ENCODE measurements at regions not wholly inside any gene's neighbourhood (a gene's known extent, or its start where the extent isn't known, plus 50 kb on each side); places are given as distances from the start of the nearest gene placed in this dataset.

DNA sequence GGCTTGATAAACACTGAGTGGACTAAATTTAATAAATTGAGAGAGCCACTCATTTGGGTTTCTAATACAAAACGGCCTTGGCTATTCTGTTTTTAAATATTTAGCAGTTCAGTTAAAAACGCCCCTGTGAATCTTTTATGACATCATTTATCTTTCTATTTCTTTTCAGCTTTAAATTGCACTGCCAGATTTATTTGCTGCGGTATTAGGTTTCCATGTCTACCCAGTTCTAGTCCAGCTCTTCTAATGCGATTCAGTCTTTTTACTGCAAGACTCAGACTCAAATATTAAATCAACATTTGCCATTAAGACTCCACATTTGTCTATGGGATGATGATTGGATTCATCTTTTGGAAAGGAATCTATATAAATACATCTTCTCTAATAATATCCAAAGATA lies 2174.3 kb upstream of the PIK3C3 start:
- no peak overlapping the region for H2BK5ac ChIP-seq (ENCODE audit: low read depth, low read length)
- H3K18ac ChIP-seq (ENCODE audit: extremely low read depth, low read length): no peak overlapping the region
- H2AFZ ChIP-seq (ENCODE audit: low read length): no peak overlapping the region
- no peak for FAIRE-seq
- H2BK12ac ChIP-seq (ENCODE audit: low read depth, low read length): no peak overlapping the region
- H3K23ac ChIP-seq (ENCODE audit: insufficient read length): no peak overlapping the region
- no peak overlapping the region for H3K27ac ChIP-seq (ENCODE audit: low read depth, low read length)
- H3K4me1 ChIP-seq (replicated peaks in 1 of 4; ENCODE audit: control insufficient read depth in 3 of 4, insufficient read depth in 4 of 4, low read length in 3 of 4): peaks cover 0 to 10% (median 2%) of the 10 kb centered on the region in 4 experiments; a peak in 3 of 7 replicates
- ChIA-PET CTCF (ENCODE audit: partially characterized antibody) (interaction anchor here (0.8 to 1.1 kb wide), 2 partner anchors 15 to 60 kb away, joined by 3 read pairs; no protein-coding TSS in a partner anchor), POLR2A (ENCODE audit: partially characterized antibody) (no interaction called here)
- H2BK15ac ChIP-seq (ENCODE audit: low read length): no peak overlapping the region
- H4K8ac ChIP-seq (ENCODE audit: extremely low read depth, insufficient read depth, low read length): no peak overlapping the region
- H4K91ac ChIP-seq (replicated peaks; ENCODE audit: insufficient read length, low read length): no peak overlapping the region
- no peaks in the 10 kb centered on the region for H3K79me1 ChIP-seq (ENCODE audit: low read depth, low read length)
- H3K14ac ChIP-seq (ENCODE audit: insufficient read length): no peak overlapping the region
- H3K4me2 ChIP-seq (ENCODE audit: insufficient read depth in 1 of 2, low read depth in 2 of 2, low read length in 2 of 2): no peak overlapping the region
- 93% methylated on average over 4 of the region's 4 CpGs; no CpG with 5 or more reads in 1 of the 2 experiments for WGBS, 2 experiments (ENCODE audit: extremely low coverage in 1 of 2, insufficient coverage in 1 of 2, insufficient read length in 1 of 2, insufficient replicate concordance in 2 of 2, low coverage in 1 of 2, low lambda C conversion rate in 2 of 2, missing lambda C conversion rate in 1 of 2)
- no peak overlapping the region for H2BK120ac ChIP-seq (replicated peaks; ENCODE audit: low read depth, low read length)
- peaks cover 0 to 60% of the 10 kb centered on the region in 2 experiments; a peak in 2 of 4 replicates for H3K79me2 ChIP-seq (ENCODE audit: control insufficient read depth in 1 of 2, insufficient read depth in 2 of 2, low read length in 2 of 2)
- H2BK20ac ChIP-seq (ENCODE audit: low read length): no peak overlapping the region
- no peaks in the 10 kb centered on the region for H3K27me3 ChIP-seq (replicated peaks in 1 of 4; ENCODE audit: control insufficient read depth in 3 of 4, extremely low read depth in 1 of 4, insufficient read depth in 3 of 4, low read length in 3 of 4)
- no peak for DNase-seq (ENCODE audit: low read depth in 1 of 2, low spot score in 2 of 2)
- no peak overlapping the region for H3K56ac ChIP-seq (replicated peaks; ENCODE audit: insufficient read length, low read depth, low read length)
- H3K9ac ChIP-seq (replicated peaks in 1 of 4; ENCODE audit: extremely low read depth in 1 of 4, low read depth in 3 of 4, low read length in 3 of 4): no peak overlapping the region
- H3K4ac ChIP-seq (replicated peaks; ENCODE audit: insufficient read length, low read depth, low read length): no peak overlapping the region
- H3K36me3 ChIP-seq (ENCODE audit: control insufficient read depth in 2 of 4, insufficient read depth in 4 of 4, low read length in 3 of 4): no peaks in the 10 kb centered on the region
- H4K20me1 ChIP-seq (replicated peaks in 1 of 2; ENCODE audit: control insufficient read depth in 1 of 2, insufficient read depth in 2 of 2, low read length in 2 of 2): no peaks in the 10 kb centered on the region
- no peaks in the 10 kb centered on the region for H3K9me3 ChIP-seq (ENCODE audit: insufficient read depth in 2 of 2, low read depth in 1 of 2, low read length in 1 of 2)
- H4K5ac ChIP-seq (ENCODE audit: insufficient read length, low read depth, low read length): no peak overlapping the region
- H2AK5ac ChIP-seq (ENCODE audit: low read depth, low read length): no peak overlapping the region
- no peak overlapping the region for H3K4me3 ChIP-seq (ENCODE audit: extremely low read depth in 1 of 4, insufficient read depth in 2 of 4, low read depth in 3 of 4, low read length in 4 of 4)
- no peaks in the 10 kb centered on the region for H3K23me2 ChIP-seq (ENCODE audit: low read depth, low read length)
- TF ChIP-seq EGR1 (IDR thresholded peaks at IDR 0.05; ENCODE audit: borderline replicate concordance, low read depth, low read length) (no peak), ZNF274 (IDR thresholded peaks at IDR 0.05; ENCODE audit: borderline replicate concordance, extremely low read depth, low read length) (no peak), CTBP2 (IDR thresholded peaks at IDR 0.05; ENCODE audit: borderline replicate concordance, insufficient read depth, insufficient read length, low read length) (no peak), SIN3A (conservative IDR thresholded peaks at IDR 0.05 in 1 of 2, IDR thresholded peaks at IDR 0.05 in 1 of 2; ENCODE audit: low read depth in 1 of 2, low read length in 2 of 2) (no peak), TAF7 (optimal IDR thresholded peaks at IDR 0.05; ENCODE audit: borderline replicate concordance, low read depth, low read length) (no peak), RBBP5 (IDR thresholded peaks at IDR 0.05; ENCODE audit: borderline replicate concordance, low read depth, low read length) (no peak), NANOG (IDR thresholded peaks at IDR 0.05; ENCODE audit: insufficient read depth, low read depth, low read length, poor library complexity, severe bottlenecking) (no peak), SIX5 (IDR thresholded peaks at IDR 0.05; ENCODE audit: low read depth, low read length) (no peak), SP4 (IDR thresholded peaks at IDR 0.05; ENCODE audit: low read length) (no peak), TCF12 (IDR thresholded peaks at IDR 0.05; ENCODE audit: low read depth, low read length) (no peak), GTF2F1 (IDR thresholded peaks at IDR 0.05; ENCODE audit: borderline replicate concordance, low read depth, low read length) (no peak)
- TF ChIP-seq, protein P1, sequence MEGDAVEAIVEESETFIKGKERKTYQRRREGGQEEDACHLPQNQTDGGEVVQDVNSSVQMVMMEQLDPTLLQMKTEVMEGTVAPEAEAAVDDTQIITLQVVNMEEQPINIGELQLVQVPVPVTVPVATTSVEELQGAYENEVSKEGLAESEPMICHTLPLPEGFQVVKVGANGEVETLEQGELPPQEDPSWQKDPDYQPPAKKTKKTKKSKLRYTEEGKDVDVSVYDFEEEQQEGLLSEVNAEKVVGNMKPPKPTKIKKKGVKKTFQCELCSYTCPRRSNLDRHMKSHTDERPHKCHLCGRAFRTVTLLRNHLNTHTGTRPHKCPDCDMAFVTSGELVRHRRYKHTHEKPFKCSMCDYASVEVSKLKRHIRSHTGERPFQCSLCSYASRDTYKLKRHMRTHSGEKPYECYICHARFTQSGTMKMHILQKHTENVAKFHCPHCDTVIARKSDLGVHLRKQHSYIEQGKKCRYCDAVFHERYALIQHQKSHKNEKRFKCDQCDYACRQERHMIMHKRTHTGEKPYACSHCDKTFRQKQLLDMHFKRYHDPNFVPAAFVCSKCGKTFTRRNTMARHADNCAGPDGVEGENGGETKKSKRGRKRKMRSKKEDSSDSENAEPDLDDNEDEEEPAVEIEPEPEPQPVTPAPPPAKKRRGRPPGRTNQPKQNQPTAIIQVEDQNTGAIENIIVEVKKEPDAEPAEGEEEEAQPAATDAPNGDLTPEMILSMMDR (IDR thresholded peaks at IDR 0.05; ENCODE audit: control extremely low read depth in 1 of 3, insufficient read depth in 1 of 3, low read depth in 1 of 3, low read length in 3 of 3): no peak

All from H1 (cell line).